HG03378 (cell line): ENCODE measurements at regions not wholly inside any gene's neighbourhood (a gene's known extent, or its start where the extent isn't known, plus 50 kb on each side); places are given as distances from the start of the nearest gene placed in this dataset.
"Not testable (repeated sequence)": the region's sequence is repeated elsewhere in the genome, so short reads cannot be mapped to it uniquely, and the experiment has no call there.

ENCODE experiments used
- ATAC-seq: cut with Tn5 transposase; IDR thresholded peaks from one replicate; pipeline ENCODE4 v1.9.1; 2021; ENCODE audit warnings: mild to moderate bottlenecking, moderate library complexity; ENCODE audit not compliant: unreplicated experiment

- no peak for ATAC-seq
Measured at GRCh38 chr9:117649126-117649525, 55.1 kb upstream of the TLR4 start.

DNA sequence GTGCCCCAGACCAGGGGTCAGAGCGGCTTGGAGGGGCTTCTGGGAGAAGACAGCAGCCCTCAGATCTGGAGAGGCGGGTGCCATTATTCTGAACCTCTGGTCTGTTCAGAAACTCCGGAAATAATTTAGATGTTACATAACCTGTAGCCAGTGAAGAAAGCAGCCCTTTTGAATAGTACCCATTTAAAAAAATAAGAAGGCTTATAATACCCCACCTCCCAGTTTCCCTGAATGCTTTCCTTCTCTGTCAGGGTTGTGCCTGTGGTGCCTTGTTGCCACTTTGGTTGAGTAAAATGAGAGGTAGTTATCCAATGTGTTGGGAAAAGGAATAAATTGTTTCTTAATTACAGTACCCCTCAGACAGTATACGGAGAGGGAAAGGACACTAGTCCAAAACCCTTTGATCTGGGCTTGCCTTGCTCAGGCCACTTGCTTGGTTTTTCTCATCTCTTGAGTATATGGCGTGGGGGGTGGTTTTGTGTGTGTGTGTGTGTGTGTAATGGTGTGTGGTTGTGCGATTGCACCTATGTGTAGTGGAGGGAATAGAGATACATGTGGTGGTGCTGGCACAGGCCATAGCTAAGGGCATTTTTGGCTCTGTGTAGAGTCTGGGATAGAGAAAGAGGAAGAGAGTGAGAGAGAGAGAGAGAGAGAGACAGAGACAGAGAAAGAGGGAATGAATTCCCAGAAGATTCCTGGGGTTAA lies 59.1 kb upstream of the TLR4 start:
- ATAC-seq, result no peak

DNA sequence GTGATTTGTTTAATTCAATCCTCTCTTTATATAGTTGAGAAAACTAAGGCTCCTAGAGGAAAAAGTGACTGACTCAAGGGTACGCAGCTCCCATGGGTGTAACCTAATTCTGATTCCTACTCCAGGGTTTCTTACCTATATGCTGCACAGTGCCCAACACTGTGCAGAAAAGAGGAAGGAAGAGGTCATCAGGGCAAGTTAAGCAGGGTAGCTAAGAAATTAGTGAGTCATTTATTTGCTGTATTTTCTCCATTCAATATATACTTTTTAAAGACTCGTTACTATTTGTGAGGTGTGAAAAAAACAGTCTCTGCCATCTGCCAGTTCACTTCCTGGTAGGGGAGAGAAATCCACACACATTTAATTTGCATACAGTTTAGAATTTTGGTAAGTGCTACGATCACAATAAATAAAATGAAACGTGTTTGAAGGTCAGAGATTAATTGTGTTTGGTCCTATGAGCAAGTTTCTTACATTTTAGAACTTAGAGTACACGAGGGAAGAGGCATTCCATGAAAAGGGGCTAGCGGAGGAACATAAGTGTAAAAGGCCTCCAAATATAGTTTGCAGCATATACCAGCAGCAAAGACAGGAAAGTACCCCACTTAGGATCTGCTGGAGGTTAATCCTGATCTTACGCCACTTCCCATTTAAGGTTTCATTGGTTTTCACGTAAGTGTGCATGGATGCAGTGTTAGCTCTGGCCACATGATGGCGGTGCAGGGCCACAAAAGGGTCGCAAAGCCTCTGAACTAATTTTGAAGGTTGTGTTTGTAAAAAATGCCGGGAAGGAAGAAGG lies 59.9 kb upstream of the TLR4 start:
- peak; percentile 81 for ATAC-seq

DNA sequence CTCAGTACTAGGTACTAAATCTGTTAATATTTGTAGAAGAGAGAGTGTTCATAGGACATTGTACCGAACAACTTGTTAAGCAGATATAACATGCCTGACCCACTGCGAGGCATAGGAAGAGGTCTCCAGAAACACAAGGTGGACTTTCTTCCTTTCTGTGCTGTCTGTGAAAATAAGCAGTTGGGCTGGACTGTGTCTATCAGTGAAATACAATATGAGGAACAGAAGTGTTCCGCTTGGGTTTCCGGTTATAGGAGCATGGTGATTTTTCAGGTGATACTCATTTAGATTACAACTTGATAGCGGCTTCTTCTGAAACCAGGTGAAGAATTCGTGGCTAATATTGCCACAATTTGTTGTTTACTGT lies 60.9 kb upstream of the TLR4 start:
- no peak for ATAC-seq

DNA sequence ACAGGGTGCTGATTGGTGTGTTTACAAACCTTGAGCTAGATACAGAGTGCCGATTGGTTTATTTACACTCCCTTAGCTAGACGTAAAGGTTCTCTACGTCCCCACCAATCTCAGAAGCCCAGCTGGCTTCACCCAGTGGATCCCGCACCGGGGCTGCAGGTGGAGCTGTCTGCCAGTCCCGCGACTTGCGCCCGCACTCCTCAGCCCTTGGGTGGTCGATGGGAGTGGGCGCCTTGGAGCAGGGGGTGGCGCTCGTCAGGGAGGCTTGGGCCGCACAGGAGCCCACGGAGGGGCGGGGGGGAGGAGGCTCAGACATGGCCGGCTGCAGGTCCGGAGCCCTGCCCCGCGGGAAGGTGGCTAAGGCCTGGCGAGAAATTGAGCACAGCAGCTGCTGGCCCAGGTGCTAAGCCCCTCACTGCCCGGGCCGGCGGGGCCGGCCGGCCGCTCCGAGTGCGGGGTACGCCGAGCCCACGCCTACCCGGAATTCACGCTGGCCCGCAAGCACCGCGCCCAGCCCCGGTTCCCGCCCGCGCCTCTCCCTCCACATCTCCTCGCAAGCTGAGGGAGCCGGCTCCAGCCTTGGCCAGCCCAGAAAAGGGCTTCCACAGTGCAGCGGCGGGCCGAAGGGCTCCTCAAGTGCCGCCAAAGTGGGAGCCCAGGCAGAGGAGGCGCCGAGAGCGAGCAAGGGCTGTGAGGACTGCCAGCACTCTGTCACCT lies 61.5 kb upstream of the TLR4 start:
- ATAC-seq, result not testable (repeated sequence)

DNA sequence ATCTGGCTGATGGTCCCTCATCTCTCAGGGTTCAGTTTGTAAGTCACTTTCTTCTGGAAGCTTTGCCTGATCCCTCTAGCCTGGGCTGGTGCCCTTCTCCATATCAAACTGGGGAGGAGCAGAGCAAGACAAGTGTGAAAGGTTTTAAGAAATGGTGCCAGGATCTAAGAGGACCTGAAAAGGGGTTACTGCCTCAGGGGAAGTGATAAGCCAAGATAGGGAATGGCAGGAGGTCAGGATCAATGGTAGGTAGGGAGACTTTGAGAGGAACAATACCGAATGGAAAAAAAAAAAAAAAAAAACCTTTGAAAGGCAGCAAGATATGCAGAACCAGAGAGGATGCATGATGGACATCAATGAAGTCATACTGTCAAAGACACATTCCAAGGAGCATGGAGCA lies 67.5 kb upstream of the TLR4 start:
- ATAC-seq, result no peak

- ATAC-seq, result no peak
Measured at GRCh38 chr9:117625154-117625553, 79.0 kb upstream of the TLR4 start.

DNA sequence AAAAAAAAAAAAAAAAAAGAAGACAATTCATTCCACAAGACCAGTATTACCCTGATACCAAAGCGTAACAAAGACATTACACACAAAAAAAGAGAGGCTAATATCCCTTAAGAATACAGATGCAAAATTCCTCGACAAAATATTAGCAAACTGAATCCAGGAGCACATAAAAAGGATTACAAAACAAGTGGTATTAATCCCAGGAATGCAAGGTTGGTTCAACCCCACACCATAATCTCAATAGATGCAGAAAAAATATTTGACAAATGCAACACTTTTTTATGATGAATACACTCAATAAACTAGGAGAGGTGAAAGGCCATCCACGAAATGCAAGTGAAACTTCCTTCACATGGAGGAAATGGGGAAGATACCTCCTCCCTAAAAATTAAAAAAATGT lies 80.1 kb upstream of the TLR4 start:
- no peak for ATAC-seq

- no peak for ATAC-seq
Measured at GRCh38 chr9:117622347-117622746, 81.9 kb upstream of the TLR4 start.

DNA sequence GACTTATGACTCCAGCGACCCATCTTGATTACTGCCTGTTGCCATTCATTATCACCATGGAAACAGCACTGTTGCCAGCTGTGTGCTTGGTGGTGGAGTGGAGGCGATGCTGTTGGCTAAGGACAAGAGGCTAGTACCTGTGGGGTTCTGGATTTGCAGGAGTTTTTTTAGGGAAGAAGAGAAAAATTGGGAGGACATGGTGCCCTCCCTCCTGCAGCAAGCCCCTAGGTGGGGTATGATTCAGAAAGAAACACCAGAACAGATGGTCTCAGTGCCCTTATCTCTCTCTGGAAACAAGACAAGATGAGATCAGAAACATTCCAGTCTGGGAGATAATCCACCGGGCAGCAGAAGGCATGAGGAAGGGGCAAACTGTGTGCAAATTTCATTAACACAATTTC lies 87.8 kb upstream of the TLR4 start:
- no peak for ATAC-seq

GRCh38 chr9:117612317-117612716 lies 91.9 kb upstream of the TLR4 start:
- ATAC-seq, result no peak

DNA sequence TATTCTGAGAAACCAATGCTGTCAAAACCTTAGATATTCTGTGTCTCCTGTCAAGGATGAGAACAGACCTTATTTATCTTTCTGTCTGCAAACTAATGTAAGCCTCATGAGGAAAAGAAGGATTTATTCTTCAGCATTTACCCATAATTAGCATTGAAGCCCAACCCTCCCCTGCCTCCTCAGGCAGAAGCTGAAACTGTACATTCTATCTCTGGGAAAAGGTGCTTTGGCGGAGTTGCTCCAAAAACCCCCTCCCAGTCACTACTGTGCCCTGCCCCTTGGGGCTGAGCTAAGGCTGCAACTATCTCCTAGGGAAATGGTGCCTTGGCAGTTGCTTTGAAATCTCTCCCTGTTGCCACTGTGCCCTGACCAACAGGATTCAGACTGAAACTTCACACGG lies 106.2 kb upstream of the TLR4 start:
- ATAC-seq, result no peak

GRCh38 chr9:117596678-117597077 lies 107.5 kb upstream of the TLR4 start:
- no peak for ATAC-seq

DNA sequence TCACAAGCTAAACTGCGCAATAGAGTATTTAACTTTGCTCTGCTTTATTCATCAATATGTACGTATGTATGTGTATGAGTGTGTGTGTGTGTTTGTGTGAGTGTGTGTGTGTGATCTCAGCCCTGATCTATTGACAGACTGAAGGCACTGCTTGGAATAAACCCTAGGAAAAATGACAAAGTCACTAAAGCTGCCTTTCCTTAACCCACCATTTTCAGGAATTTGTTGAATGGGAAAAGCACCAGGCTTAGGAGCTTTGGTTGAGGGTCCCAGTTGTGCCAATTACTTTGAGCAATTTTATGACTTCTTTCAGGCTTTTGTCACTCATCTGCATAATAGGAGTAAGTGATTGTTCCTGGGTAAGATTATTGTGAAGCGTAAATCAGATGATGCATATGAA lies 108.6 kb upstream of the TLR4 start:
- ATAC-seq, result no peak

GRCh38 chr9:117587263-117587662 lies 116.9 kb upstream of the TLR4 start:
- ATAC-seq, result no peak

DNA sequence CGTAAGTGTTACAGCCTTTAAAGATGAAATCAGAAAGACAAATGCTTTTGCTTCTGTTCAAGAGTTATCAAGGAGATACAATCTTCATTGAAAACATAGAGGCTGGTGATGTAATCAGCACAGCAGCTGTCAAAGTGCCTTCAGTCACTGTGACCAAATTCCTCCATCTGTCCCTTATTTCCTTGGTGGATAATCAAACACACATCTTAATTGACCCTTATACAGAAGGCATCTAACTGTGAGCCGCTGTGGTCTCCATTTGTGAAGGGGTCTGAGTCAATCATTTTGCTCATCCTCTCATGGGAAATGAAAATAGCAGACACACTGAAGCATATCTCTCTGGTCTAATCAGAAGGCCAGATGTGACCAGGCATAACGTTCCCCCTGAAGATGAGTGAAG lies 130.1 kb upstream of the TLR4 start:
- ATAC-seq, result no peak

DNA sequence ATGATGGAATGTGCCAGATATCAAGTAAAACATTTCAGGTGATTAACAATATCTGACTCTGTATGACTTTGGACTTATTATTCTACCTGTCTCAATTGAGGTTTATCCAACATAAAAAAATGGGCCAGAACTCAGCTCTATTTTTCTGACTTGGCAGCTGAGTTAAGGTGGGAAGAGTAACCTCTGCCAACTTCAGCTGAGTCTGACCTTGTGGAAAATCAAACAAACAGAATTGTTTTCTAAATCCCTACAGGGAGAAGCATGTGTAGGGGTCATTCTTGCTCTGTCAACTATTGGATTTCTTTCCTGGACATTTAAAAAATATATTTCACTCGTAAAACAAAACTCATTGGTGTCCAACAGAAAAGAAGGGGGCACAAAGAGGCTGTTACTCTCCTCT lies 139.4 kb upstream of the TLR4 start:
- ATAC-seq, result no peak

DNA sequence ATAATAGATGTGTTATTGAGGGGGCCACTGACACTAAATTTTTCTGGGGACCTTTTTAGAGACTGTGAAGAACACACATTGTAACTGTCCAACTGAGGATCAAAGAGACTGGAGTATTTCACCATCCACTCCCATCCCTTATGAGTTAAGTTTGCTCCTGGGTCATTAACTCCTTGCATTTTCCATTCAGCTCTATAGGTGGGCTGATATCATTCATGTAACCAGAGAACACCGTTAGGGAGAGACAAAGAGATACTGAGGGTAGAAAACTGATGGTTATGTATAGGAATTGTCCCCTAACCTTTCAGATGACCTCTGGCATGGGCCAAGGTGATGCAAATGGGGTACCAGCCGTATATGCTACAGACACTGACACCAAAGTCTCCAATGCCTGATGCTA lies 142.4 kb upstream of the TLR4 start:
- no peak for ATAC-seq

DNA sequence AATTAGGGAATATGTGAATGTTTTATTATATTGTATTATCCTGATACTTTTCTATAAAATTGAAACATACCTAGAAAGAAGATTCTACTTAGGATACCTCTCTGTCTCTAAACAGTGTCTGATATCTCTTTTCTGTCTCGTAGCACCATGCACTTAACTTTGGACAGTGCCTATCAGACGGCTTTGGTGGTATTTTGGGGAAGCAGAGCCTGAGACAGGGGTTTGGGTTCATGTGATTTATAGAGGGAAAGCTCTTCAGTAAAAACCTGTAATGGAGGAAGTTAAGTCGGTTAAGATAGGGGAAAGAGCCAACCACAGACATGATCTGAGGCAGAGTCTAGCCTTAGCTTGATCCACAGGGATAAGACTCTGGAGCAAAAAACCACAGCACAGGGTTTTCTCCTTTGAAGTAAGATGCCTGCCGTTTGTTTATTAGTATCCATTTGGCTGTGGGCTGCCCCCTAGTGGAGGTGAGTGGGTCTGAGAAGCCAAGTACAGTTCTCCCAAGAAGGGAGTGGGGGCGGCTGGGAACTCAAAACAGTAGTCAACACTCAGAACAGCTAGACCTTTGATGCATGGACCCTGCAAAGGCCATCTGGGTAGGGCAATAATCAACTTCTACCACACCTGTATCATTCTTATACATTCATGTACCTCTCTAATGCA lies 141.2 kb upstream of the ASTN2 start:
- ATAC-seq, result peak; percentile 81

- no peak for ATAC-seq
Measured at GRCh38 chr9:117552811-117553210, 138.0 kb upstream of the ASTN2 start.

GRCh38 chr9:117551171-117551570 lies 136.3 kb upstream of the ASTN2 start:
- ATAC-seq, result no peak
